H1 (cell line): ENCODE measurements at regions not wholly inside any gene's neighbourhood (a gene's known extent, or its start where the extent isn't known, plus 50 kb on each side); places are given as distances from the start of the nearest gene placed in this dataset.

Experiments
- CHD1 ChIP-seq: IDR thresholded peaks from 2 replicates; pipeline ENCODE4 v1.6.1; 2012; ENCODE audit warnings: low read depth, low read length, improper control_type of control experiment
- KDM1A ChIP-seq: fragments of 200-600, 300-600 bp; sonication (generic); IDR thresholded peaks from 2 replicates; pipeline ENCODE4 v1.7.1; 2016; ENCODE audit warnings: mild to moderate bottlenecking, low read length, borderline replicate concordance
- YY1 ChIP-seq: IDR thresholded peaks from 2 replicates; pipeline ENCODE4 v1.6.1; 2011; ENCODE audit warnings: low read depth, mild to moderate bottlenecking, low read length

- TF ChIP-seq KDM1A (no peak), YY1 (no peak), CHD1 (no peak)
- TF ChIP-seq, all 59 proteins: peak for 0
Observed at GRCh38 chr7:54837168-54837567, 78.2 kb upstream of the SEC61G start (continued).
